B cell (primary cell): ENCODE measurements at regions not wholly inside any gene's neighbourhood (a gene's known extent, or its start where the extent isn't known, plus 50 kb on each side); places are given as distances from the start of the nearest gene placed in this dataset.

Source experiments
- EZH2 ChIP-seq: IDR thresholded peaks from 2 replicates; pipeline ENCODE4 v1.6.1; 2012; ENCODE audit warnings: borderline replicate concordance, low read depth, mild to moderate bottlenecking, moderate library complexity, low read length; ENCODE audit not compliant: insufficient read depth, poor library complexity, severe bottlenecking
- TF ChIP-seq, protein P1 (sequence below): fragments of 200-600 bp; IDR thresholded peaks from one replicate; pipeline ENCODE4 v1.8.0; 2022; ENCODE audit warnings: antibody characterized with exemption, mild to moderate bottlenecking

DNA sequence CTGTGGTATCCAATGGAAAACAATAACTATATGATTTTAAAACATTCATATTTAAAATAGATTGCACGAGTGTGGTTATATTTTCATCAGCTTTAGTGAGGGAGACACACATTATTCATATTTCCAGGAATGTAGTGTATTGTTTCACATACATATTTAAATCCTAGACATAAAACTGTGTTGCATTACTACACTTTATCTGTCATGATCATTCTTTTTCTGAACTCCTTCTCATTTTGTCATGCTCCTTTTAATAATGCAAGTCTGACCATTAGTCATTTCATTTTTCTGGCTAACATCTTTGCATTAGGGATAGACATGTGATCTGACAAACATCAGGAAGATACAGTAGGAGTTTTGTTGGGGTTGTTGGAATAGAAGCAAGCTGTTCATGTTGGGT, 1382.7 kb downstream of the PCDH7 start:
- TF ChIP-seq, protein P1, sequence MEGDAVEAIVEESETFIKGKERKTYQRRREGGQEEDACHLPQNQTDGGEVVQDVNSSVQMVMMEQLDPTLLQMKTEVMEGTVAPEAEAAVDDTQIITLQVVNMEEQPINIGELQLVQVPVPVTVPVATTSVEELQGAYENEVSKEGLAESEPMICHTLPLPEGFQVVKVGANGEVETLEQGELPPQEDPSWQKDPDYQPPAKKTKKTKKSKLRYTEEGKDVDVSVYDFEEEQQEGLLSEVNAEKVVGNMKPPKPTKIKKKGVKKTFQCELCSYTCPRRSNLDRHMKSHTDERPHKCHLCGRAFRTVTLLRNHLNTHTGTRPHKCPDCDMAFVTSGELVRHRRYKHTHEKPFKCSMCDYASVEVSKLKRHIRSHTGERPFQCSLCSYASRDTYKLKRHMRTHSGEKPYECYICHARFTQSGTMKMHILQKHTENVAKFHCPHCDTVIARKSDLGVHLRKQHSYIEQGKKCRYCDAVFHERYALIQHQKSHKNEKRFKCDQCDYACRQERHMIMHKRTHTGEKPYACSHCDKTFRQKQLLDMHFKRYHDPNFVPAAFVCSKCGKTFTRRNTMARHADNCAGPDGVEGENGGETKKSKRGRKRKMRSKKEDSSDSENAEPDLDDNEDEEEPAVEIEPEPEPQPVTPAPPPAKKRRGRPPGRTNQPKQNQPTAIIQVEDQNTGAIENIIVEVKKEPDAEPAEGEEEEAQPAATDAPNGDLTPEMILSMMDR: no peak
- TF ChIP-seq EZH2: no peak
